ENCODE measurements at regions not wholly inside any gene's neighbourhood (a gene's known extent, or its start where the extent isn't known, plus 50 kb on each side); places are given as distances from the start of the nearest gene placed in this dataset.

GRCh38 chr12:81974762-81975161, 215.6 kb upstream of the PPFIA2 start:
- no peaks in the 10 kb centered on the region for H3K27me3 ChIP-seq
- H3K36me3 ChIP-seq, result no peaks in the 10 kb centered on the region
- no peak for DNase-seq (ENCODE audit: low spot score)
- TF ChIP-seq, protein P1, sequence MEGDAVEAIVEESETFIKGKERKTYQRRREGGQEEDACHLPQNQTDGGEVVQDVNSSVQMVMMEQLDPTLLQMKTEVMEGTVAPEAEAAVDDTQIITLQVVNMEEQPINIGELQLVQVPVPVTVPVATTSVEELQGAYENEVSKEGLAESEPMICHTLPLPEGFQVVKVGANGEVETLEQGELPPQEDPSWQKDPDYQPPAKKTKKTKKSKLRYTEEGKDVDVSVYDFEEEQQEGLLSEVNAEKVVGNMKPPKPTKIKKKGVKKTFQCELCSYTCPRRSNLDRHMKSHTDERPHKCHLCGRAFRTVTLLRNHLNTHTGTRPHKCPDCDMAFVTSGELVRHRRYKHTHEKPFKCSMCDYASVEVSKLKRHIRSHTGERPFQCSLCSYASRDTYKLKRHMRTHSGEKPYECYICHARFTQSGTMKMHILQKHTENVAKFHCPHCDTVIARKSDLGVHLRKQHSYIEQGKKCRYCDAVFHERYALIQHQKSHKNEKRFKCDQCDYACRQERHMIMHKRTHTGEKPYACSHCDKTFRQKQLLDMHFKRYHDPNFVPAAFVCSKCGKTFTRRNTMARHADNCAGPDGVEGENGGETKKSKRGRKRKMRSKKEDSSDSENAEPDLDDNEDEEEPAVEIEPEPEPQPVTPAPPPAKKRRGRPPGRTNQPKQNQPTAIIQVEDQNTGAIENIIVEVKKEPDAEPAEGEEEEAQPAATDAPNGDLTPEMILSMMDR (IDR thresholded peaks at IDR 0.05), result no peak
- H3K27ac ChIP-seq, result no peak overlapping the region
- H3K9me3 ChIP-seq, result no peaks in the 10 kb centered on the region
- no peaks in the 10 kb centered on the region for H3K4me1 ChIP-seq
- no peak overlapping the region for H3K4me3 ChIP-seq

DNA sequence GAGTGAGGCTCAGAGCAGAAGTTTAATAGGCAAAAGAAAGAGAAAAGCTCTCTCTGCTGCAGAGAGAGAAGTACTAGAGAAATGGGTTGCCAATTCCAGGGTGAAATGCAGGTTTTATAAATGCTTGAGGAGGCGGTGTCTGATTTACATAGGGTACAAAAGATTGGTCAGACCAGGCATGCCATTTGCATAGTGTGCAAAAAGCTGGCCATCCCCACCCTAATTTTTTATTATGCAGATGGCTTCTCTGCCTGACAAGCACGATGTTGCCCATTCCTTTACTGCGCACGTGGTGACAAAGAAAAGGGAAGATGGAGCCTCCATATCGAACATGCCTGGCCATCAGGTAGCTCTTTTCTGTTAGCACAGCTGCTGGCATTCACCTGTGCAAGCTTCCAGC, 209.3 kb upstream of the PPFIA2 start:
- Histone ChIP-seq H3K4me1 (no peaks in the 10 kb centered on the region), H3K9me3 (no peaks in the 10 kb centered on the region), H3K27me3 (no peaks in the 10 kb centered on the region), H3K4me3 (no peak overlapping the region), H3K27ac (no peak overlapping the region), H3K36me3 (no peaks in the 10 kb centered on the region)
- no peak for DNase-seq (ENCODE audit: low spot score)
- TF ChIP-seq, protein P1 (IDR thresholded peaks at IDR 0.05), result no peak

- no peaks in the 10 kb centered on the region for H3K27me3 ChIP-seq
- no peaks in the 10 kb centered on the region for H3K4me1 ChIP-seq
- no peak for DNase-seq (ENCODE audit: low spot score)
- TF ChIP-seq, protein P1 (IDR thresholded peaks at IDR 0.05), result no peak
- no peaks in the 10 kb centered on the region for H3K9me3 ChIP-seq
- H3K4me3 ChIP-seq, result no peak overlapping the region
- H3K27ac ChIP-seq, result no peak overlapping the region
- H3K36me3 ChIP-seq, result no peaks in the 10 kb centered on the region
Observed at GRCh38 chr12:81963636-81964035, 204.5 kb upstream of the PPFIA2 start.

GRCh38 chr12:81963026-81963425, 203.9 kb upstream of the PPFIA2 start:
- Histone ChIP-seq H3K27ac (no peak overlapping the region), H3K4me3 (no peak overlapping the region), H3K4me1 (no peaks in the 10 kb centered on the region), H3K36me3 (no peaks in the 10 kb centered on the region), H3K9me3 (no peaks in the 10 kb centered on the region), H3K27me3 (no peaks in the 10 kb centered on the region)
- TF ChIP-seq, protein P1 (IDR thresholded peaks at IDR 0.05), result no peak
- no peak for DNase-seq (ENCODE audit: low spot score)

DNA sequence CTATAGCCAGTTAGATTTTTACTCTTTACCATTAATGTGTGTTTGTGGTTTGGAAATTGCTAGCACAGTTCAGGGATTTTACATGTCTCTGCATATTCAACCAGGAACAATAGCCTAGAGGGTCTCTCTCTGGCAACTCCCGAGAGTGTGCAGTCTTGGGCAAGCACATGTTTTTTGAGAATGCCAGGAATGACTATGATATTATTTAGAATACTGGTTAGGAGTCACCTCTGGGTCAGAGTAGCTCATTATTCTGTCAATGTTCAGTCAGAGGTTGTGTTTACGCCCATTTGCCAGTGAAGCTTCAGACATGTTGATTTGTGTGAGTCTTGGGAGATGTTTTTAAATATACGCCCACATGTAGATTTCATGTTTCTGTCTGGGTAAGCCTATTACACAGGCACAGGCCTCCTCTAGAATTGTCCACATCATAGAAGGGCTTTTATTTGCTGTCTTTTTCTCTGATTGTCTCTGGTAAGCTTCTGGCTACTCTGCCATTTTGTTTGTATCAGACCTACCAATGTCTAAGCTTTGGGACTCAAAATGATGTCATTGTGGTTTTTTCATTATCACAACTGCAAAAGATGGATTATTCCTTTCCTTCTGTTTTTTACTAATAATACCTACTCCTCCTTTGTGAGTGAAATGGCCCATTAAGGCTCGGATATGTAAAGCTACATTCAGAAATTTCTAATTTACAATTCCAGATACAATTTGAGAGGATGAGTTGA, 203.1 kb upstream of the PPFIA2 start:
- TF ChIP-seq, protein P1 (IDR thresholded peaks at IDR 0.05), result no peak
- H3K27me3 ChIP-seq, result no peaks in the 10 kb centered on the region
- H3K27ac ChIP-seq, result no peak overlapping the region
- DNase-seq (ENCODE audit: low spot score), result no peak
- no peaks in the 10 kb centered on the region for H3K36me3 ChIP-seq
- no peak overlapping the region for H3K4me3 ChIP-seq
- no peaks in the 10 kb centered on the region for H3K9me3 ChIP-seq
- no peaks in the 10 kb centered on the region for H3K4me1 ChIP-seq

DNA sequence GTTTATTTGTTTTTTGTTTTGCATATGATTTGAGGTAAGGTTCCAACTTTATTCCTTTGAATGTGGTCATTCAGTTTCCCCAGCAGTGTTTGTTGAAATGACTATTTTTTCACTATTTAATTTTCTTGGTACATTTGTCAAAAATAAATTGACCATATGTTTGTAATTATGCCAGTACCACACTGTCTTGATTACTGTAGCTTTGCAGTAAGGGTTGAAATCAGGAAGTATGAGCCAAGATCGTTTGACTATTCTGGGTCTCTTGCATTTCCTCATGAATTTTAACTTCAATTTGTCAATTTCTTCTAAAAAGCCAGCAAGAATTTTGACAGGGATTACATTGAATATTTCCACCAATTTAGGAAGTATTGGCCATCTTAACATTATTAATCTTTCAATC, 199.3 kb upstream of the PPFIA2 start:
- no peaks in the 10 kb centered on the region for H3K9me3 ChIP-seq
- no peak overlapping the region for H3K27ac ChIP-seq
- H3K27me3 ChIP-seq, result no peaks in the 10 kb centered on the region
- H3K4me1 ChIP-seq, result no peaks in the 10 kb centered on the region
- no peak for DNase-seq (ENCODE audit: low spot score)
- no peaks in the 10 kb centered on the region for H3K36me3 ChIP-seq
- TF ChIP-seq, protein P1 (IDR thresholded peaks at IDR 0.05), result no peak
- H3K4me3 ChIP-seq, result no peak overlapping the region

Measured in right atrium auricular region (tissue), 2 donors.